ENCODE measurements at regions not wholly inside any gene's neighbourhood (a gene's known extent, or its start where the extent isn't known, plus 50 kb on each side); places are given as distances from the start of the nearest gene placed in this dataset.
"Not testable (repeated sequence)": the region's sequence is repeated elsewhere in the genome, so short reads cannot be mapped to it uniquely, and the experiment has no call there.

GRCh38 chr6:145279551-145279950, 455.8 kb downstream of the EPM2A start:
- TF ChIP-seq, protein P1, sequence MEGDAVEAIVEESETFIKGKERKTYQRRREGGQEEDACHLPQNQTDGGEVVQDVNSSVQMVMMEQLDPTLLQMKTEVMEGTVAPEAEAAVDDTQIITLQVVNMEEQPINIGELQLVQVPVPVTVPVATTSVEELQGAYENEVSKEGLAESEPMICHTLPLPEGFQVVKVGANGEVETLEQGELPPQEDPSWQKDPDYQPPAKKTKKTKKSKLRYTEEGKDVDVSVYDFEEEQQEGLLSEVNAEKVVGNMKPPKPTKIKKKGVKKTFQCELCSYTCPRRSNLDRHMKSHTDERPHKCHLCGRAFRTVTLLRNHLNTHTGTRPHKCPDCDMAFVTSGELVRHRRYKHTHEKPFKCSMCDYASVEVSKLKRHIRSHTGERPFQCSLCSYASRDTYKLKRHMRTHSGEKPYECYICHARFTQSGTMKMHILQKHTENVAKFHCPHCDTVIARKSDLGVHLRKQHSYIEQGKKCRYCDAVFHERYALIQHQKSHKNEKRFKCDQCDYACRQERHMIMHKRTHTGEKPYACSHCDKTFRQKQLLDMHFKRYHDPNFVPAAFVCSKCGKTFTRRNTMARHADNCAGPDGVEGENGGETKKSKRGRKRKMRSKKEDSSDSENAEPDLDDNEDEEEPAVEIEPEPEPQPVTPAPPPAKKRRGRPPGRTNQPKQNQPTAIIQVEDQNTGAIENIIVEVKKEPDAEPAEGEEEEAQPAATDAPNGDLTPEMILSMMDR (IDR thresholded peaks at IDR 0.05; ENCODE audit: low read depth, low read length): no peak
- Histone ChIP-seq H3K4me1 (no peaks in the 10 kb centered on the region), H3K9me3 (no peaks in the 10 kb centered on the region), H3K4me3 (ENCODE audit: low read depth, low read length) (no peak overlapping the region), H3K27me3 (no peaks in the 10 kb centered on the region), H3K36me3 (no peaks in the 10 kb centered on the region)
- no peak for DNase-seq

DNA sequence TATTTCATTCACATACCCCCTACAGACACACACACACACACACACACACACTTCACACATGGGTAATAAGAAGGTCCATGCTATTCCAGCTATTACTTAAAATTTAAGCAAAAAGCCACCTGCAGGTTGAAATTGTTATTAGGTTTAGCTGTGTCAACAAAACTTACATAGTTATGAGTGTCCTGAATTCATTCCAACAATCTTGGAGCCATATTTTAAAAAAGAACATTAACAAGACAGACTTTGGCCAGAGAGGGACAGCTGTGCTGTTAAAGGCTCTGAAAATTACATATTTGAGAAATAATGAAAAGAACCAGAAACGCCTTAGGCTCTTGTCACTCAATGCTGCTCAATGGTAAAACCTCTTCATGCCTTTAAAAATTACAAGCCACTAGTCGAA, 455.3 kb downstream of the EPM2A start:
- TF ChIP-seq, protein P1 (IDR thresholded peaks at IDR 0.05; ENCODE audit: low read depth, low read length): no peak
- no peaks in the 10 kb centered on the region for H3K9me3 ChIP-seq
- no peak for DNase-seq
- no peaks in the 10 kb centered on the region for H3K27me3 ChIP-seq
- H3K4me3 ChIP-seq (ENCODE audit: low read depth, low read length): no peak overlapping the region
- H3K36me3 ChIP-seq: no peaks in the 10 kb centered on the region
- no peaks in the 10 kb centered on the region for H3K4me1 ChIP-seq

DNA sequence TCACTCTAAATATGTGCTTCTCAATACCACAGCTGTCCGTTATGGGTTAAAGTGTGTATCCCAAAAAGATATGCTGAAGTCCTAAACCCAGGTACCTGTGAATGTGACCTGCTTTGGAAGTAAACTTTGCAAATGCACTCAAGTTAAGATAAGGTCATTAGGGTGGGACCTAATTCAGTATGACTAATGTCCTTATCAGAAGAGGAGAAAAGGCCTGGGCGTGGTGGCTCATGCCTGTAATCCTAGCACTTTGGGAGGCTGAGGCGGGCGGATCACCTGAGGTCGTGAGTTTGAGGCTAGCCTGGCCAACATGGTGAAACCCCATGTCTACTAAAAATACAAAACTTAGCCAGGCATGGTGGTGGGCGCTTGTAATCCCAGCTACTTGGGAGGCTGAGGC, 452.1 kb downstream of the EPM2A start:
- not testable (repeated sequence) for H3K36me3 ChIP-seq; H3K4me1 ChIP-seq; H3K4me3 ChIP-seq (ENCODE audit: low read depth, low read length); H3K9me3 ChIP-seq; H3K27me3 ChIP-seq; DNase-seq

- no peaks in the 10 kb centered on the region for H3K36me3 ChIP-seq
- no peaks in the 10 kb centered on the region for H3K27me3 ChIP-seq
- no peaks in the 10 kb centered on the region for H3K9me3 ChIP-seq
- no peak for DNase-seq
- no peaks in the 10 kb centered on the region for H3K4me1 ChIP-seq
- no peak overlapping the region for H3K4me3 ChIP-seq (ENCODE audit: low read depth, low read length)
- TF ChIP-seq, protein P1 (IDR thresholded peaks at IDR 0.05; ENCODE audit: low read depth, low read length): no peak
These were observed 451.5 kb downstream of the EPM2A start for GRCh38 chr6:145283856-145284255.

DNA sequence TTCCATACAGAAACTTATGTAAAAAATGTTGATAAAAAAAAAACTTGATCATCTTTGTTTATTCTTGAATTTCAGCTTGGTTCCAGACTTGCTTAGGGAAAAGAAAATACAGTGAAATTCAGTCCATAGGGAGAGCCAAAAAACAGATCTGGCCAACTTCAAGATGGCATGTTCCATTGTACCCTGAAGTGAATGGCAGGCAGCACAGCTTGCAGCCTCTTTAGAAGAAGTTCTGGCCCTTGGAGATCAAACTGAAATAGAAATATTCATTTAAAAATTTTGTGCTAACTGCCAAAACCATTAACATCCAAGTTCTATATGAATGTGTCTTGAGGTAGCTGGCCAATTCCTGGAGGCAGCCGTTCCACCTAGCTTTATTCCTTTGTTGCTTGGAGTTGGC, 448.4 kb downstream of the EPM2A start:
- no peak overlapping the region for H3K4me3 ChIP-seq (ENCODE audit: low read depth, low read length)
- no peak for DNase-seq
- TF ChIP-seq, protein P1 (IDR thresholded peaks at IDR 0.05; ENCODE audit: low read depth, low read length): no peak
- no peaks in the 10 kb centered on the region for H3K36me3 ChIP-seq
- no peaks in the 10 kb centered on the region for H3K4me1 ChIP-seq
- H3K9me3 ChIP-seq: no peaks in the 10 kb centered on the region
- no peaks in the 10 kb centered on the region for H3K27me3 ChIP-seq

- no peaks in the 10 kb centered on the region for H3K9me3 ChIP-seq
- H3K36me3 ChIP-seq: no peaks in the 10 kb centered on the region
- H3K27me3 ChIP-seq: no peaks in the 10 kb centered on the region
- no peak overlapping the region for H3K4me3 ChIP-seq (ENCODE audit: low read depth, low read length)
- no peaks in the 10 kb centered on the region for H3K4me1 ChIP-seq
- TF ChIP-seq, protein P1 (IDR thresholded peaks at IDR 0.05; ENCODE audit: low read depth, low read length): no peak
- DNase-seq: no peak
These were observed 445.7 kb downstream of the EPM2A start for GRCh38 chr6:145289573-145289972.

DNA sequence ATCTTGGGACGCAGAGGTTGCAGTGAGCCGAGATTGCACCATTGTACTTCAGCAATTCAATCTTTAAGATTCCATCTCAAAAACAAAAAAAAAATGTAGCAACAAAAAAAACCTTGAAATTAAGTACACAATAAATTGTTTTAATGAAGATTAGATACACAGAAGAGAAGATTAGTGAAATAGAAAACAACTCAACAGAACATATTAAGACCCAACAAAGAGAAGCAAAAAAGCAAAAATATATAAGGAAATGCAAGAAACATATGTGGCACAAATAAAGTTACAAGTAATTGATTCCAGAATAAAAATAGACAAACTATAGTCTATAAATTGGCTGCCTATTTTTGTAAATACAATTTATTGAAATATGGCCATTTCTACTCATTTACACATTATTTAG, 445.2 kb downstream of the EPM2A start:
- TF ChIP-seq, protein P1 (IDR thresholded peaks at IDR 0.05; ENCODE audit: low read depth, low read length): no peak
- Histone ChIP-seq H3K36me3 (no peaks in the 10 kb centered on the region), H3K9me3 (no peaks in the 10 kb centered on the region), H3K27me3 (no peaks in the 10 kb centered on the region), H3K4me1 (no peaks in the 10 kb centered on the region), H3K4me3 (ENCODE audit: low read depth, low read length) (no peak overlapping the region)
- no peak for DNase-seq
